Epithelial cell of proximal tubule (primary cell): ENCODE measurements at regions not wholly inside any gene's neighbourhood (a gene's known extent, or its start where the extent isn't known, plus 50 kb on each side); places are given as distances from the start of the nearest gene placed in this dataset.

Experiments used
- DNase-seq: peaks from one replicate; pipeline ENCODE4 v3.0.0-alpha.2; 2011; ENCODE audit warnings: low read depth
- H3K4me3 ChIP-seq: 2 replicates; pipeline ENCODE4 v1.5.1; 2011; ENCODE audit warnings: low read depth, mild to moderate bottlenecking, low read length
- TF ChIP-seq, protein P1 (sequence below): conservative IDR thresholded peaks from 2 replicates; pipeline ENCODE4 v1.5.1; 2012; ENCODE audit warnings: low read depth, mild to moderate bottlenecking, low read length

DNA sequence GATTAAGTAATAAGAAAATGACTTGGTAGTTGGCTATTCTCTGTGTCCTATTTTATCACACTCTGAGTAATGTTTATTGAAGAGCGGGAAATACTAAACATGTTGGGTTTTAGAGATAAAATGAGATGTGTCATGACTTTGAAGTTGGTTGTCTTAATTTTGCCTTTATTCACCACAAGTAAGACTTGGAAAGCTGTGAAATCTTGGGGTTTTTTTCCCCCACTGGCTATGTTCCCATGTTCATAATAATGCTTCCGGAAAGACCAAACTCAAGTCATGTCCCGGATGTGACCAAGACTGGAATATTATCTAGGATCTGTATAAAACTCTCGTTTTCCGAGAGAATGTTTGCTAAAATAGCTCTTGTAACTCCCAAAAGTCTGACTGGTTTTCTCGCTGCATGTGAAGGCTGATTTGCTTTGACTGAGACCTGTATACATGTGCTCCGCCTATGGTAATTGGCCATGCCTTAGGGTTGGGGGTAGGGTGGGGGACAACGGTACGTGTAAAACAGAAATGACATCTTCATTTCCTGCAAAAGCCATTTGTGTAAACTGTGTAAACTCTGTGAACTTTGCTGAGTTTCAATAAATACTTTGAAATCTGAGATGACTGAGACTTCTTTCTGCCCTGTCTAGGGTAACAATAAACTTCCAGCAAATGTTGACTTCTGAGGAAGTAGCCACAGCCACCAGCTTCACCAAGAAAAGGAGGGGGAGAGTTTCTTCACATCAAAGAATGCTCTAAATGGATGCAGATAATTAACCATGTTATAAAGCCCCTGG lies 169.6 kb downstream of the ZNF365 start:
- no peak overlapping the region for H3K4me3 ChIP-seq
- DNase-seq, result no peak
- TF ChIP-seq, protein P1, sequence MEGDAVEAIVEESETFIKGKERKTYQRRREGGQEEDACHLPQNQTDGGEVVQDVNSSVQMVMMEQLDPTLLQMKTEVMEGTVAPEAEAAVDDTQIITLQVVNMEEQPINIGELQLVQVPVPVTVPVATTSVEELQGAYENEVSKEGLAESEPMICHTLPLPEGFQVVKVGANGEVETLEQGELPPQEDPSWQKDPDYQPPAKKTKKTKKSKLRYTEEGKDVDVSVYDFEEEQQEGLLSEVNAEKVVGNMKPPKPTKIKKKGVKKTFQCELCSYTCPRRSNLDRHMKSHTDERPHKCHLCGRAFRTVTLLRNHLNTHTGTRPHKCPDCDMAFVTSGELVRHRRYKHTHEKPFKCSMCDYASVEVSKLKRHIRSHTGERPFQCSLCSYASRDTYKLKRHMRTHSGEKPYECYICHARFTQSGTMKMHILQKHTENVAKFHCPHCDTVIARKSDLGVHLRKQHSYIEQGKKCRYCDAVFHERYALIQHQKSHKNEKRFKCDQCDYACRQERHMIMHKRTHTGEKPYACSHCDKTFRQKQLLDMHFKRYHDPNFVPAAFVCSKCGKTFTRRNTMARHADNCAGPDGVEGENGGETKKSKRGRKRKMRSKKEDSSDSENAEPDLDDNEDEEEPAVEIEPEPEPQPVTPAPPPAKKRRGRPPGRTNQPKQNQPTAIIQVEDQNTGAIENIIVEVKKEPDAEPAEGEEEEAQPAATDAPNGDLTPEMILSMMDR, result no peak

DNA sequence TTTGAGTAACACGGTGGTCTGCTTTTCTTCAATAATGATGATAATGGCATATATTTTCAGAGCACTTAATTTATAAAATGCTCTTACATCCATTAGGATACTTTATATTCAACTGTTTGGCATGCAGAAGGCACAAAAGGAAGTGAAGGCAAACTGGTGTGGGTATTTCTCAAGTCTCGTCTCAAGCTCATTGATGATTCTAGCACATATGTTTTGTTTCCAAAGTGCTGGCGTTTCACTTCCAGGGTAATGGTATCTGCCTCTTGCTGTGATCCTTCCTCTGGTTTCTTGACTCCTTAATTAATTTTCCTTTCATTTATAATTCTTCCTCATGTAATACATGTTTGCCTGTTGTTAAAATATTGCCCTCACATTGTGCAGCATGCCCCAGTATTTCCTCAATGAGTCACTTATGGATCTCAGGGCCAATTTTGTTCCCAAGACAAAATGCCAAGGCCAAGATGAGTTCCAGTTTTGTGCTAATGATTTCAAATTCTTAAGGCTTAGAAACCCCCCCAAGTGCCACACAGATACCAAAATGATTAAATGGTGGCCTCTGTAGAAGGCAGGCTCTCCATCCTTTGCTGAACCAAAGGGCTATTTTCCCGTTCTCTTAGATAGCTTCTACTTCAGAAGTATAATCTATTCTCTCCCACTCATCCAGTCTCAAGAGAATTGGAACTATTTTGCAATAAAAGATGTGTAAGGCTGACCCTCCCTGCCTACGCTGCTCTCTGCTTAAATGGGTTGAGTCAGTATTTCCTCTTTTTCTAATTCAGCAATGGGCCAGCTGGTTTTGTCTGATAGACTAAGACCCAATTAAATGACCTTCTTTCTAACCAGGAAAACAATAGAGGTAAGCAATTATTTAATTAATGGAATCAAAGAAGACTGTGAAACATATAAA lies 171.2 kb downstream of the ZNF365 start:
- DNase-seq, result no peak
- no peak overlapping the region for H3K4me3 ChIP-seq
- TF ChIP-seq, protein P1, result no peak

GRCh38 chr10:62548686-62549085 lies 174.5 kb downstream of the ZNF365 start:
- no peak for DNase-seq

GRCh38 chr10:62550173-62550572 lies 176.0 kb downstream of the ZNF365 start:
- no peak for DNase-seq
- TF ChIP-seq, protein P1, result no peak
- no peak overlapping the region for H3K4me3 ChIP-seq

More at GRCh38 chr10:62548686-62549085, 174.5 kb downstream of the ZNF365 start:
- TF ChIP-seq, protein P1, result no peak
- H3K4me3 ChIP-seq, result no peak overlapping the region

DNA sequence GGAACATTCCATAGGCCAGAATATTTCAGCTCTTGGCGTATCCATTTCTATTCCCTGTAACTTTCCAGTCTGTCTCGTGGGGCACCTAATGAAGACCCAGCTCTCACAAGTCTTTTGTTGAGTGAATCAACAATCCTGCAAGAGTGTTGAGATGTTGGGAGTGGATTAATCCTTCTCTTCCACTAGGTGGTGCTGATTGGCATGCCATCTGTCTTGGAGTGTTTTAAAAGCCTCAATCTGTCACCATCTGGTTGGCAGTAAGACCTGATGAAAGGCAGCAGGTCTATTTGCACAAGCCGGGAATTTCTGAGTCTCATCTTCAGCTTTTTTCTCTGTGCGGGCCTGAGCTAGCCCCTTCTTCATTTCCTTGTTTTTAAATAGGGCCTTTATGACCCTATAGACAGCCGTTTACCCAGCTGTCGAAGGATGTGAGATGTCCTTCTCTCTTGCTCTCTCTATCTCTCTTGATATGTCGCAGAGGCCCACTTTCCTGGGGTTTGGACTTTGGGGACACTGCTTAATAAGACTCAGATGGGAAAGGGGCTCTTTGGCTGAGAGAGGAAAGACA lies 180.5 kb downstream of the ZNF365 start:
- TF ChIP-seq, protein P1, result peak; percentile 72
- DNase-seq, result no peak

GRCh38 chr10:62559481-62560200 lies 185.5 kb downstream of the ZNF365 start:
- DNase-seq, result no peak
- TF ChIP-seq, protein P1, result no peak
- no peak overlapping the region for H3K4me3 ChIP-seq

More for the DNA sequence above, 180.5 kb downstream of the ZNF365 start:
- H3K4me3 ChIP-seq, result no peak overlapping the region
